WTC11 (cell line): ENCODE measurements at regions not wholly inside any gene's neighbourhood (a gene's known extent, or its start where the extent isn't known, plus 50 kb on each side); places are given as distances from the start of the nearest gene placed in this dataset.

Experiments used
- ATAC-seq: fragments of 200-7000 bp; cut with Tn5 transposase; 2 replicates; pipeline ENCODE4 v1.10.0; 2021; ENCODE audit warnings: mild to moderate bottlenecking, moderate library complexity
- CTCF ChIA-PET: fragments of 300-600 bp; sonication (Branson Sonifier 250); formaldehyde crosslinking; loops from one replicate; lab custom pipeline; 2021; ENCODE audit warnings: antibody characterized with exemption; lab: Charles Lee
- POLR2A ChIA-PET: fragments of 350-600 bp; sonication (Branson Sonifier 250); formaldehyde crosslinking; loops from one replicate; lab custom pipeline; 2021; ENCODE audit warnings: antibody characterized with exemption; lab: Charles Lee
- DNase-seq: peaks from one replicate; pipeline ENCODE4 v3.0.0; 2021; ENCODE audit warnings: low spot score
- H3K27ac Mint-ChIP-seq: 2 replicates; pipeline ENCODE4 v1.8.0; 2021; ENCODE audit warnings: mixed read lengths
- H3K27me3 Mint-ChIP-seq: 2 replicates; pipeline ENCODE4 v1.8.0; 2021; ENCODE audit warnings: low read depth, mild to moderate bottlenecking, moderate library complexity, mixed read lengths
- H3K36me3 Mint-ChIP-seq: 2 replicates; pipeline ENCODE4 v1.8.0; 2021; ENCODE audit warnings: mixed read lengths
- H3K4me1 Mint-ChIP-seq: 2 replicates; pipeline ENCODE4 v1.8.0; 2022; ENCODE audit warnings: mixed read lengths
- H3K4me3 Mint-ChIP-seq: 2 replicates; pipeline ENCODE4 v1.8.0; 2021; ENCODE audit warnings: mild to moderate bottlenecking, moderate library complexity, mixed read lengths
- H3K9me3 Mint-ChIP-seq: 2 replicates; pipeline ENCODE4 v1.8.0; 2021; ENCODE audit warnings: mixed read lengths
- ATF1 ChIP-seq: sonication (generic); formaldehyde crosslinking; IDR thresholded peaks from 2 replicates; pipeline ENCODE4 v1.8.1; 2023; ENCODE audit warnings: mild to moderate bottlenecking, moderate library complexity, missing genetic modification reagents
- CBFB ChIP-seq: sonication (generic); formaldehyde crosslinking; IDR thresholded peaks from 2 replicates; pipeline ENCODE4 v1.8.1; 2022; ENCODE audit warnings: mild to moderate bottlenecking, low read depth, missing genetic modification reagents
- ETV6 ChIP-seq: sonication (generic); formaldehyde crosslinking; IDR thresholded peaks from 2 replicates; pipeline ENCODE4 v1.8.1; 2022; ENCODE audit warnings: mild to moderate bottlenecking, missing genetic modification reagents
- GRHL2 ChIP-seq: fragments of 250-450 bp; sonication (Bioruptor Pico); IDR thresholded peaks from 2 replicates; pipeline ENCODE4 v1.8.0; 2022; ENCODE audit warnings: mild to moderate bottlenecking, moderate library complexity; ENCODE audit not compliant: insufficient replicate concordance, severe bottlenecking
- JAZF1 ChIP-seq: fragments of 250-450 bp; sonication (Bioruptor Pico); IDR thresholded peaks from 2 replicates; pipeline ENCODE4 v1.9.0; 2021; ENCODE audit warnings: moderate library complexity, mild to moderate bottlenecking, inconsistent platforms
- MXD4 ChIP-seq: fragments of 250-450 bp; sonication (Bioruptor Pico); IDR thresholded peaks from 2 replicates; pipeline ENCODE4 v1.8.0; 2021; ENCODE audit warnings: mild to moderate bottlenecking, moderate library complexity, borderline replicate concordance
- NFATC4 ChIP-seq: fragments of 250-450 bp; sonication (Bioruptor Pico); IDR thresholded peaks from 2 replicates; pipeline ENCODE4 v1.9.0; 2021; ENCODE audit warnings: mild to moderate bottlenecking
- NR1H2 ChIP-seq: sonication (generic); formaldehyde crosslinking; IDR thresholded peaks from 2 replicates; pipeline ENCODE4 v1.9.0; 2021; ENCODE audit warnings: mild to moderate bottlenecking, moderate library complexity, missing genetic modification reagents
- PRRX2 ChIP-seq: fragments of 250-450 bp; sonication (Bioruptor Pico); IDR thresholded peaks from 2 replicates; pipeline ENCODE4 v1.8.0; 2021; ENCODE audit warnings: mild to moderate bottlenecking
- SOX15 ChIP-seq: fragments of 250-450 bp; sonication (Bioruptor Pico); IDR thresholded peaks from 2 replicates; pipeline ENCODE4 v1.9.0; 2021; ENCODE audit warnings: mild to moderate bottlenecking
- SP1 ChIP-seq: sonication (generic); formaldehyde crosslinking; conservative IDR thresholded peaks from 2 replicates; pipeline ENCODE4 v1.8.1; 2022; ENCODE audit warnings: missing genetic modification reagents
- TCF7 ChIP-seq: sonication (generic); formaldehyde crosslinking; IDR thresholded peaks from 2 replicates; pipeline ENCODE4 v1.8.0; 2022; ENCODE audit warnings: mild to moderate bottlenecking, low read depth, missing genetic modification reagents, moderate library complexity
- TEAD4 ChIP-seq: sonication (generic); formaldehyde crosslinking; IDR thresholded peaks from 2 replicates; pipeline ENCODE4 v1.8.0; 2022; ENCODE audit warnings: mild to moderate bottlenecking, missing genetic modification reagents
- ZNF138 ChIP-seq: sonication (generic); formaldehyde crosslinking; conservative IDR thresholded peaks from 2 replicates; pipeline ENCODE4 v1.8.1; 2022; ENCODE audit warnings: mild to moderate bottlenecking, moderate library complexity, missing genetic modification reagents
- ZNF219 ChIP-seq: sonication (generic); formaldehyde crosslinking; IDR thresholded peaks from 2 replicates; pipeline ENCODE4 v1.8.0; 2023; ENCODE audit warnings: missing genetic modification reagents, mild to moderate bottlenecking, borderline replicate concordance
- TF ChIP-seq, protein P1 (sequence below): sonication (generic); formaldehyde crosslinking; IDR thresholded peaks from 2 replicates; pipeline ENCODE4 v1.8.1; 2022; ENCODE audit warnings: mild to moderate bottlenecking, missing genetic modification reagents, moderate library complexity, borderline replicate concordance
- TF ChIP-seq, protein P2 (sequence below): fragments of 200-600 bp; IDR thresholded peaks from 2 replicates; pipeline ENCODE4 v1.8.0; 2022; ENCODE audit warnings: antibody characterized with exemption
- TF ChIP-seq, protein P3 (sequence below): sonication (generic); formaldehyde crosslinking; IDR thresholded peaks from 2 replicates; pipeline ENCODE4 v1.8.1; 2022; ENCODE audit warnings: missing genetic modification reagents, borderline replicate concordance
- TF ChIP-seq, protein P4 (sequence below): sonication (generic); formaldehyde crosslinking; IDR thresholded peaks from 2 replicates; pipeline ENCODE4 v1.8.0; 2022; ENCODE audit warnings: missing genetic modification reagents
- TF ChIP-seq, protein P5 (sequence below): sonication (generic); formaldehyde crosslinking; IDR thresholded peaks from 2 replicates; pipeline ENCODE4 v1.8.0; 2023; ENCODE audit warnings: missing genetic modification reagents
- TF ChIP-seq, protein P6 (sequence below): sonication (generic); formaldehyde crosslinking; IDR thresholded peaks from 2 replicates; pipeline ENCODE4 v1.8.0; 2022; ENCODE audit warnings: mild to moderate bottlenecking, missing genetic modification reagents
- TF ChIP-seq, protein P7 (sequence below): fragments of 250-450 bp; sonication (Bioruptor Pico); IDR thresholded peaks from 2 replicates; pipeline ENCODE4 v2.1.2; 2022; ENCODE audit warnings: mild to moderate bottlenecking, moderate library complexity
- TF ChIP-seq, protein P8 (sequence below): sonication (generic); formaldehyde crosslinking; IDR thresholded peaks from 2 replicates; pipeline ENCODE4 v1.8.1; 2023; ENCODE audit warnings: mild to moderate bottlenecking, moderate library complexity, missing genetic modification reagents

DNA sequence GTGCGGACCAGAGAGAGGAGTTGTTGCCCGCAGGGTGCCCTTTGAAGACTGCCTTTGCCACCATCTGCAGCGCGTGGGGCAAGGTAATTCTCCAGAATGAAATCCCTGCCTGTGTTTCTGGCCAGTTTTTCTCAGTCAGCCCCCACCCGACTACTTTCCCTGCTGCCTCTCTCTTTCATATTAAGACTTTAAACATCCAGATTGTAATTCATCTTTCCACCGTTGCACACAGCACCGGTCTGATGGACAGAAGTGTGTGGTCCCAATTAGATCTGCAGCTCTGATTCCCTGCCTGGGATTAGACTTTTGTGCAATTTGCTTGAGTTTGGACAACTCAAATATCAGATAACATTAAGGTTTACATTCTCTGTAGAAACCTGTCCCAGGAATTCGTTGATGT lies 489.0 kb downstream of the QKI start:
- TF ChIP-seq PRRX2 (CRISPR knock-in tag) (no peak), JAZF1 (CRISPR knock-in tag) (no peak), TEAD4 (no peak), NR1H2 (CRISPR knock-in tag) (no peak), GRHL2 (no peak), ZNF138 (CRISPR knock-in tag) (no peak), ATF1 (no peak), CBFB (CRISPR knock-in tag) (no peak)
- TF ChIP-seq, protein P1, sequence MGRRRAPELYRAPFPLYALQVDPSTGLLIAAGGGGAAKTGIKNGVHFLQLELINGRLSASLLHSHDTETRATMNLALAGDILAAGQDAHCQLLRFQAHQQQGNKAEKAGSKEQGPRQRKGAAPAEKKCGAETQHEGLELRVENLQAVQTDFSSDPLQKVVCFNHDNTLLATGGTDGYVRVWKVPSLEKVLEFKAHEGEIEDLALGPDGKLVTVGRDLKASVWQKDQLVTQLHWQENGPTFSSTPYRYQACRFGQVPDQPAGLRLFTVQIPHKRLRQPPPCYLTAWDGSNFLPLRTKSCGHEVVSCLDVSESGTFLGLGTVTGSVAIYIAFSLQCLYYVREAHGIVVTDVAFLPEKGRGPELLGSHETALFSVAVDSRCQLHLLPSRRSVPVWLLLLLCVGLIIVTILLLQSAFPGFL: no peak
- TF ChIP-seq, protein P2, sequence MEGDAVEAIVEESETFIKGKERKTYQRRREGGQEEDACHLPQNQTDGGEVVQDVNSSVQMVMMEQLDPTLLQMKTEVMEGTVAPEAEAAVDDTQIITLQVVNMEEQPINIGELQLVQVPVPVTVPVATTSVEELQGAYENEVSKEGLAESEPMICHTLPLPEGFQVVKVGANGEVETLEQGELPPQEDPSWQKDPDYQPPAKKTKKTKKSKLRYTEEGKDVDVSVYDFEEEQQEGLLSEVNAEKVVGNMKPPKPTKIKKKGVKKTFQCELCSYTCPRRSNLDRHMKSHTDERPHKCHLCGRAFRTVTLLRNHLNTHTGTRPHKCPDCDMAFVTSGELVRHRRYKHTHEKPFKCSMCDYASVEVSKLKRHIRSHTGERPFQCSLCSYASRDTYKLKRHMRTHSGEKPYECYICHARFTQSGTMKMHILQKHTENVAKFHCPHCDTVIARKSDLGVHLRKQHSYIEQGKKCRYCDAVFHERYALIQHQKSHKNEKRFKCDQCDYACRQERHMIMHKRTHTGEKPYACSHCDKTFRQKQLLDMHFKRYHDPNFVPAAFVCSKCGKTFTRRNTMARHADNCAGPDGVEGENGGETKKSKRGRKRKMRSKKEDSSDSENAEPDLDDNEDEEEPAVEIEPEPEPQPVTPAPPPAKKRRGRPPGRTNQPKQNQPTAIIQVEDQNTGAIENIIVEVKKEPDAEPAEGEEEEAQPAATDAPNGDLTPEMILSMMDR: no peak
- TF ChIP-seq, protein P3, sequence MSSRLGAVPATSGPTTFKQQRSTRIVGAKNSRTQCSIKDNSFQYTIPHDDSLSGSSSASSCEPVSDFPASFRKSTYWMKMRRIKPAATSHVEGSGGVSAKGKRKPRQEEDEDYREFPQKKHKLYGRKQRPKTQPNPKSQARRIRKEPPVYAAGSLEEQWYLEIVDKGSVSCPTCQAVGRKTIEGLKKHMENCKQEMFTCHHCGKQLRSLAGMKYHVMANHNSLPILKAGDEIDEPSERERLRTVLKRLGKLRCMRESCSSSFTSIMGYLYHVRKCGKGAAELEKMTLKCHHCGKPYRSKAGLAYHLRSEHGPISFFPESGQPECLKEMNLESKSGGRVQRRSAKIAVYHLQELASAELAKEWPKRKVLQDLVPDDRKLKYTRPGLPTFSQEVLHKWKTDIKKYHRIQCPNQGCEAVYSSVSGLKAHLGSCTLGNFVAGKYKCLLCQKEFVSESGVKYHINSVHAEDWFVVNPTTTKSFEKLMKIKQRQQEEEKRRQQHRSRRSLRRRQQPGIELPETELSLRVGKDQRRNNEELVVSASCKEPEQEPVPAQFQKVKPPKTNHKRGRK (CRISPR knock-in tag): no peak
- DNase-seq (no peak), ATAC-seq (no peak)
- CTCF ChIA-PET: no interaction called here
- Mint-ChIP-seq H3K9me3 (no peaks in the 10 kb centered on the region), H3K36me3 (no peaks in the 10 kb centered on the region), H3K4me3 (no peak overlapping the region), H3K4me1 (peaks cover 14% of the 10 kb centered on the region), H3K27me3 (no peaks in the 10 kb centered on the region), H3K27ac (no peak overlapping the region)
- POLR2A ChIA-PET: no interaction called here

DNA sequence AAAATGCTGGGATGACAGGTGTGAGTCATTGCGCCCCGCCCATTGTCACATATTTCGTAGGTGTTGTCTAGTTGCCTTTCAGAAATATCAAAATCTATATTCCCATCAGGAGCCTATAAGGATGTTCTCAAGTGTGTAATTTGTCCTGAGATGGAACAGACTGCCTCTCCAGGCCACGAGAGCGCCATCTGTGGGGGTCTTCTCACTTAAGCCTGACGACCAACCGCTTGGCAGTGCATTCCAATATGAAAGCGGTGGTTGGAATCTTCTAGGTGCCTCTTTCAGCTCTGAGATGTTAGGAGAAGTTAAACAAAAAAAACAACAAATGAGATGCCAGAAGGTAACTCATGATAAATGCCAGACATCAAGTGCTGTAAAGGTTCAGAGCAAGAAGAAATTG lies 488.5 kb downstream of the QKI start:
- Mint-ChIP-seq H3K36me3 (no peaks in the 10 kb centered on the region), H3K27me3 (no peaks in the 10 kb centered on the region), H3K9me3 (peaks cover 3% of the 10 kb centered on the region; the same call in 1 of the 2 replicates), H3K4me3 (no peak overlapping the region), H3K27ac (no peak overlapping the region), H3K4me1 (peaks cover 10% of the 10 kb centered on the region)
- ChIA-PET POLR2A (no interaction called here), CTCF (no interaction called here)
- ATAC-seq: no peak
- DNase-seq: no peak
- TF ChIP-seq ETV6 (CRISPR knock-in tag): no peak
- TF ChIP-seq TCF7: no peak
- TF ChIP-seq, protein P4, sequence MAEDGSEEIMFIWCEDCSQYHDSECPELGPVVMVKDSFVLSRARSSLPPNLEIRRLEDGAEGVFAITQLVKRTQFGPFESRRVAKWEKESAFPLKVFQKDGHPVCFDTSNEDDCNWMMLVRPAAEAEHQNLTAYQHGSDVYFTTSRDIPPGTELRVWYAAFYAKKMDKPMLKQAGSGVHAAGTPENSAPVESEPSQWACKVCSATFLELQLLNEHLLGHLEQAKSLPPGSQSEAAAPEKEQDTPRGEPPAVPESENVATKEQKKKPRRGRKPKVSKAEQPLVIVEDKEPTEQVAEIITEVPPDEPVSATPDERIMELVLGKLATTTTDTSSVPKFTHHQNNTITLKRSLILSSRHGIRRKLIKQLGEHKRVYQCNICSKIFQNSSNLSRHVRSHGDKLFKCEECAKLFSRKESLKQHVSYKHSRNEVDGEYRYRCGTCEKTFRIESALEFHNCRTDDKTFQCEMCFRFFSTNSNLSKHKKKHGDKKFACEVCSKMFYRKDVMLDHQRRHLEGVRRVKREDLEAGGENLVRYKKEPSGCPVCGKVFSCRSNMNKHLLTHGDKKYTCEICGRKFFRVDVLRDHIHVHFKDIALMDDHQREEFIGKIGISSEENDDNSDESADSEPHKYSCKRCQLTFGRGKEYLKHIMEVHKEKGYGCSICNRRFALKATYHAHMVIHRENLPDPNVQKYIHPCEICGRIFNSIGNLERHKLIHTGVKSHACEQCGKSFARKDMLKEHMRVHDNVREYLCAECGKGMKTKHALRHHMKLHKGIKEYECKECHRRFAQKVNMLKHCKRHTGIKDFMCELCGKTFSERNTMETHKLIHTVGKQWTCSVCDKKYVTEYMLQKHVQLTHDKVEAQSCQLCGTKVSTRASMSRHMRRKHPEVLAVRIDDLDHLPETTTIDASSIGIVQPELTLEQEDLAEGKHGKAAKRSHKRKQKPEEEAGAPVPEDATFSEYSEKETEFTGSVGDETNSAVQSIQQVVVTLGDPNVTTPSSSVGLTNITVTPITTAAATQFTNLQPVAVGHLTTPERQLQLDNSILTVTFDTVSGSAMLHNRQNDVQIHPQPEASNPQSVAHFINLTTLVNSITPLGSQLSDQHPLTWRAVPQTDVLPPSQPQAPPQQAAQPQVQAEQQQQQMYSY (CRISPR knock-in tag): no peak
- no peak for TF ChIP-seq MXD4 (CRISPR knock-in tag)
- no peak for TF ChIP-seq ZNF219
- TF ChIP-seq, protein P5, sequence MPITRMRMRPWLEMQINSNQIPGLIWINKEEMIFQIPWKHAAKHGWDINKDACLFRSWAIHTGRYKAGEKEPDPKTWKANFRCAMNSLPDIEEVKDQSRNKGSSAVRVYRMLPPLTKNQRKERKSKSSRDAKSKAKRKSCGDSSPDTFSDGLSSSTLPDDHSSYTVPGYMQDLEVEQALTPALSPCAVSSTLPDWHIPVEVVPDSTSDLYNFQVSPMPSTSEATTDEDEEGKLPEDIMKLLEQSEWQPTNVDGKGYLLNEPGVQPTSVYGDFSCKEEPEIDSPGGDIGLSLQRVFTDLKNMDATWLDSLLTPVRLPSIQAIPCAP (CRISPR knock-in tag): no peak
- TF ChIP-seq, protein P6, sequence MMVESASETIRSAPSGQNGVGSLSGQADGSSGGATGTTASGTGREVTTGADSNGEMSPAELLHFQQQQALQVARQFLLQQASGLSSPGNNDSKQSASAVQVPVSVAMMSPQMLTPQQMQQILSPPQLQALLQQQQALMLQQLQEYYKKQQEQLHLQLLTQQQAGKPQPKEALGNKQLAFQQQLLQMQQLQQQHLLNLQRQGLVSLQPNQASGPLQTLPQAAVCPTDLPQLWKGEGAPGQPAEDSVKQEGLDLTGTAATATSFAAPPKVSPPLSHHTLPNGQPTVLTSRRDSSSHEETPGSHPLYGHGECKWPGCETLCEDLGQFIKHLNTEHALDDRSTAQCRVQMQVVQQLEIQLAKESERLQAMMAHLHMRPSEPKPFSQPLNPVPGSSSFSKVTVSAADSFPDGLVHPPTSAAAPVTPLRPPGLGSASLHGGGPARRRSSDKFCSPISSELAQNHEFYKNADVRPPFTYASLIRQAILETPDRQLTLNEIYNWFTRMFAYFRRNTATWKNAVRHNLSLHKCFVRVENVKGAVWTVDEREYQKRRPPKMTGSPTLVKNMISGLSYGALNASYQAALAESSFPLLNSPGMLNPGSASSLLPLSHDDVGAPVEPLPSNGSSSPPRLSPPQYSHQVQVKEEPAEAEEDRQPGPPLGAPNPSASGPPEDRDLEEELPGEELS: no peak
- TF ChIP-seq, protein P7, sequence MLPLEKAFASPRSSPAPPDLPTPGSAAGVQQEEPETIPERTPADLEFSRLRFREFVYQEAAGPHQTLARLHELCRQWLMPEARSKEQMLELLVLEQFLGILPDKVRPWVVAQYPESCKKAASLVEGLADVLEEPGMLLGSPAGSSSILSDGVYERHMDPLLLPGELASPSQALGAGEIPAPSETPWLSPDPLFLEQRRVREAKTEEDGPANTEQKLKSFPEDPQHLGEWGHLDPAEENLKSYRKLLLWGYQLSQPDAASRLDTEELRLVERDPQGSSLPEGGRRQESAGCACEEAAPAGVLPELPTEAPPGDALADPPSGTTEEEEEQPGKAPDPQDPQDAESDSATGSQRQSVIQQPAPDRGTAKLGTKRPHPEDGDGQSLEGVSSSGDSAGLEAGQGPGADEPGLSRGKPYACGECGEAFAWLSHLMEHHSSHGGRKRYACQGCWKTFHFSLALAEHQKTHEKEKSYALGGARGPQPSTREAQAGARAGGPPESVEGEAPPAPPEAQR: no peak
- no peak for TF ChIP-seq SOX15 (CRISPR knock-in tag)
- no peak for TF ChIP-seq SP1
- no peak for TF ChIP-seq NFATC4 (CRISPR knock-in tag)
- TF ChIP-seq, protein P8, sequence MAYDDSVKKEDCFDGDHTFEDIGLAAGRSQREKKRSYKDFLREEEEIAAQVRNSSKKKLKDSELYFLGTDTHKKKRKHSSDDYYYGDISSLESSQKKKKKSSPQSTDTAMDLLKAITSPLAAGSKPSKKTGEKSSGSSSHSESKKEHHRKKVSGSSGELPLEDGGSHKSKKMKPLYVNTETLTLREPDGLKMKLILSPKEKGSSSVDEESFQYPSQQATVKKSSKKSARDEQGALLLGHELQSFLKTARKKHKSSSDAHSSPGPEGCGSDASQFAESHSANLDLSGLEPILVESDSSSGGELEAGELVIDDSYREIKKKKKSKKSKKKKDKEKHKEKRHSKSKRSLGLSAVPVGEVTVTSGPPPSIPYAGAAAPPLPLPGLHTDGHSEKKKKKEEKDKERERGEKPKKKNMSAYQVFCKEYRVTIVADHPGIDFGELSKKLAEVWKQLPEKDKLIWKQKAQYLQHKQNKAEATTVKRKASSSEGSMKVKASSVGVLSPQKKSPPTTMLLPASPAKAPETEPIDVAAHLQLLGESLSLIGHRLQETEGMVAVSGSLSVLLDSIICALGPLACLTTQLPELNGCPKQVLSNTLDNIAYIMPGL: no peak
